Activated CD4-positive, alpha-beta T cell treated with anti-CD3 and anti-CD28 coated beads, Interleukin-10, Interleukin-2, amounts not matched to agents 100 ng/mL and 50 ng/mL, durations not matched to agents 16 hours and 8 hours (primary cell): ENCODE measurements at regions not wholly inside any gene's neighbourhood (a gene's known extent, or its start where the extent isn't known, plus 50 kb on each side); places are given as distances from the start of the nearest gene placed in this dataset.
A peak's percentile ranks its signal among the peaks of the same experiment; 100 is the strongest.

Experiments
- DNase-seq: peaks from one replicate; pipeline ENCODE4 v3.0.0-alpha.2; 2020

GRCh38 chrX:30504309-30504708, 73.3 kb downstream of the TASL start:
- DNase-seq: peak; percentile 20

GRCh38 chrX:30495468-30495867, 82.1 kb downstream of the TASL start:
- no peak for DNase-seq

GRCh38 chrX:30493348-30493747, 84.2 kb downstream of the TASL start:
- DNase-seq: no peak

GRCh38 chrX:30489323-30489722, 88.2 kb downstream of the TASL start:
- no peak for DNase-seq

- no peak for DNase-seq
These were observed 89.5 kb downstream of the TASL start for GRCh38 chrX:30488092-30488491.

- DNase-seq: no peak
These were observed 93.6 kb downstream of the TASL start for GRCh38 chrX:30483996-30484395.

- no peak for DNase-seq
These were observed 109.1 kb downstream of the TASL start for GRCh38 chrX:30468471-30468870.
